ENCODE measurements at regions not wholly inside any gene's neighbourhood (a gene's known extent, or its start where the extent isn't known, plus 50 kb on each side); places are given as distances from the start of the nearest gene placed in this dataset.

GRCh38 chr15:66917904-66918448 is 147.4 kb upstream of the SMAD3 start:
- TF ChIP-seq CTCF (conservative IDR thresholded peaks at IDR 0.05) (no peak), ZFX (IDR thresholded peaks at IDR 0.05) (no peak)
